HG03135 (cell line): ENCODE measurements at regions not wholly inside any gene's neighbourhood (a gene's known extent, or its start where the extent isn't known, plus 50 kb on each side); places are given as distances from the start of the nearest gene placed in this dataset.

ENCODE experiments used
- ATAC-seq: cut with Tn5 transposase; IDR thresholded peaks from one replicate; pipeline ENCODE4 v1.9.1; 2021; ENCODE audit warnings: mild to moderate bottlenecking, moderate library complexity; ENCODE audit not compliant: unreplicated experiment

DNA sequence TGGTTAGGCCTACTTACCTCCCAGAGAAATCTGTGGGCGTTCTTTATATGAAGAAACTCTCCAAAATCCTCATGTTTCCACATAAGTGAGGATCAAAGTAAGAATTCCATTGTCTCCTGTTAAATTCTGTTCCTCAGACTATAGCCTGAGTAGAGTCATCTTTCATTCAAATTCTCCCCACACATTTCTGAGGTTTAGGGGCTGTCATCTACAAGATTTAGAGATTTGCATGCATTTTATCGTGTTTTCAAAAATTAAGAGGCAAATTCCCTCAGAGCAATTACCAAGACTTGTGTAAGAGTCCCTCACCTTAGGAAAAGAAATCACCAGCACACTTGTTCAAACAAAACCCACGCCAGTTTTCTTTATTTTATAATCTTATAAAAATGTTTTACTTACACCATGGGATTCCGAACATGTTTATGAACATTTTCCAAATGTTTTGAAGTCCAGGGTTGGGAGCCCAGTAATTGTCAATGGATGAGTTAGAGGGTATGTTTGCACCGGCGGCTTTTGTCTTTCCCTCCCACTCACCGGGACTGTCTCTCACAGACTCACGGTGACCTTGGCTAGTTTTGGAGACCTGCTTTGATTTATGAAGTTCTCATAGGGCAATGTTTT, 367.6 kb downstream of the ENC1 start:
- no peak for ATAC-seq

DNA sequence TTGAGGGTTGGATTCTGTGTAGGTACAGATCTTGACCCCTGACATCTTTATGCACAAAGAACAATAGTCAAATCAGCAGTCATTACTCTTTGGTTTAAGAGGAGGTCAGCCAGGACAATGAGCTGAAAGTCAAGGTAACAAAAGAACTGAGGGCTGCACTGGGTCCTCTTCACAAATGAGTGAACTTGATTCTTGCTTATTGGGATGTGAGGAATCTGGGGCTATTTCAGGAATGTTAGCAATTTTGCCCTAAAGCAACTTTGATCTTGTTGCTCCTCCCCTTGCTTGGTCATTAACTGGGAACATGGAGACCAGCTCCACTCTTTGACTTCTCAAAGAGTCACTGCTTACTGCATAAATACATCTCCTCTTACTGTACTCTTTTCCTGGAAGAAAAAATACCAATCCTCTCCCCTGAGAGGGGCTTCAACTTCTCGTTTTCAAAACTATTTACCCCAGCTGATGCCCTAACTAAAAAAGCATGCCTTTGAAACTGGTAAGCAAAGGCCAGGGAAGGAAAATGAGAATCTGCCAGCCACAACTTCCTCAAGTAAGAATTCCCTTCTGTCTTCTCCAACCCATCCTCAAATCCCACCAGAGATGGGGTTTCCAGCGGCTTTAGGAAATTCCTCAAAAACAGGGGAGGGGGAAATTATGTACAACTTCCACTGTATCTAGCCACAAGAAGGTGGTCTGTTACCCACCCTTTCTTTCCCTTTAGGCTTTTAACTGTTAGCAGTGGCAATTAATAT, 368.3 kb downstream of the ENC1 start:
- no peak for ATAC-seq

DNA sequence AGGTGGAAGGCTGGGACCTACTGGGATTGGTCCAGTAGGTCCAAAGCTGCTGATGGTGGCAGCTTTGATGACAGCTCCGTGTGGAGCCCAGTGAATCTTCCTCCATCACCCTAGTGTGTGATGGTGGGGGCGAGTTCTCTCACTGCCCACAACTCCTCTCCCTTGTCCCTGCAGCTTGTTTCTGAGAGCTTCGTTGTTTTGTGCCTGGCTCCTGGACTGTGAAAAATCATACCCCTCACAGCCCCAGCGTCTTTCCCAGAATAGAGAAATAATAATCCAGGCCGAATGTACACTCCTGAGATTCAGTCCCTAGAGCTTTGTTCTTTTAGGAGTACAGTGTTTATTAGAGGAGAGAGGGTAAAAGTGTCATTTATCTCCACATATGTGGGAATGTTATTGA, 372.2 kb downstream of the ENC1 start:
- ATAC-seq, result no peak

DNA sequence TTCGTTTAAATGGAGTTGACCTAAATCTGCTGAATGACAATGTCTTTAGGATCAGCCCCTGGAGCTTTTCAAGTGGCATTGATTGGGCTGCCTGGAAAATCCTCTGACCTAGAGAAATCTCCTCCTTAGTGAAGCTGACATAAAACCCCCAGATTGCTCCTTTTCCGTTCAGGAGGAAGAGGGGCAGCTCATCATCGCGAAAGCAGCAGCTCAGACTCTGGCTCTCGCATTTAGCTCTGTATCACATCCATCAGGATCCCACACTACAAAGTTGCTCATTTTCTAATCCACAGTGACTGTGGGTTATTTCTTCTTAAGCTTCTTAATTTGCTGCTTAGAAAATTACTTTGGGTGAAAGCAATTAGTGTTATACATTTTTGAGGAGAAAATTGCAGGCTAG, 373.7 kb downstream of the ENC1 start:
- no peak for ATAC-seq

DNA sequence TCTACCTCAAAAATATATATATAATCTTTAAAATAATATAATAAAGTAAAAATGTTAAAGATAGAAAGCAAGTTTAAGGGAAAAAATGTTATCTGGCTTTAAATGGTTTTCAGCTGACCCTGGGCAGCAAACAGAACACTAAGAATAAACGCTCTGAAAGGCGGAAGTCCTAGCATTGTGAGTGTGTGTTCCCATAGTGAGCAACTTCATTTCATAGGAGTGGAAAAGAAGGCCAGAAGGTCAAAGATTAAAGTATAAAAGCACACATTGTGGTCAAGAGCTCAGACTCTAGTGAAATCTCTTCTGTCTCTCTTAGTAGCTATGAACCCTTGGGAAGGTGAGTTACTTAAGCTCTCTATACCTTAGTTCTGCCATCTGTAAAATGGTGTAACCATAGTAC, 374.4 kb downstream of the ENC1 start:
- no peak for ATAC-seq

DNA sequence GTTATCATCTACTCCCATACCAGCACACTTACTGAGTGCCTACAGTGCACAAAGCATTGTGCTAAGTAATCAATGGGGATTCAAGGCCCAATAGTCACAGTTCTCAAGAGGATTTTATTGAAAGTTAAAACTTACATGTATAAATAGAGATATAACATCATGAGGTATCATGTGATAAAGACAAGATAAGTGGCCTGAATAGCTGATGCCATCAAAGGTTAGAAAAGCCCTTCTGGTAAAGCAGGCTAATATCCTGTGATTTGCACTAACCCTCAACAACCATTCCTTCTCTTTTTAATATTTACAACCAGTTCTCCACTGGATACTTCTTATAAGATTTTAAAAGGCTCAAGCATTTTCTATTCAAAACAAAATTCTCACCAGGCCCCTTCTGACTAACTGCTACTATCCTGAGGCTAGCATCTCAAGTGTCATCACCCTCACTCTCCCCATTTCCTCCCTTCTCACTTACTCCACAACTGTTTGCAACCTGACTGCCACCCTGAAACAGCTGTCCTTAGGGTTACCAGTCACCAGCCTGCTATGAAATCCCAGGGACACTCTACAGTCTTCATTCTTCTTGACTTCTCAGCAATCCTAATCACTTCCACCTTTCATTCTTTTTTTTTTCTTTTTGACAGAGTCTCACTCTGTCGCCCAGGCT, 377.9 kb downstream of the ENC1 start:
- ATAC-seq, result no peak

DNA sequence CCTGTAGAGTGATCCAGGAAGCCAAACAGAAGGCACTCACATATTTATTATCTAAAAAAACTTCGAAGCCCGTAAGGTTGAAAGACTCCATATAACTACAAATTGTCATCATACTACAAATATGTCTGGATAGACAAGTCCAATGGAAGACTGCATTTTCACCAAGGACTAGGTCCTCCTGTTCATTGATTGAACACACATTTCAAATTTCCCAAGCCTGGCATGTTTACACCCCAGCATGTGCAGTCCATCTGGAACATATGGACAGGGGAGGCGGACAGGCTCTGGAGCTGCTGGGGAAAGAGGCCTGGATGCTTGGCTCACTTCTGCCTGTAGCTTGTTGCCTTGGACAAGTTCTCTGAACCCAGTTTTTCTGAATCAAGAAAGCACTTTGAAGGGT, 378.7 kb downstream of the ENC1 start:
- no peak for ATAC-seq

DNA sequence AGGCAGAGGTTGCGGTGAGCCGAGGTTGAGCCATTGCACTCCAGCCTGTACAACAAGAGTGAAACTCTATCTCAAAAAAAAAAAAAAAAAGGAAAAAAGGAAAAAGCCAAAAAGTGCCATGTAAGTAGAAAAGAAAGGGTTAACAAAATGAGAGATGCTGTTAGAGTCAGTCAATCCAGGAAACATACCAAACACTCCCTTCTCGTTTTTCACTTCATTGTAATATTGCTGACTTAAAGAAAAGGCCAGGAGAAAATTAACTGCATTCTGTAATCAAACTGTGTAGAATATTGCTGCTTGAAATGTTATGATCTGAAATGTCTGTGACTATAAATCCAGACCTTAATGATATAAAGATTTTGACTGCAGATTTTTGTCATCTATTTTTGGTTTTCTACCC, 379.1 kb downstream of the ENC1 start:
- no peak for ATAC-seq

DNA sequence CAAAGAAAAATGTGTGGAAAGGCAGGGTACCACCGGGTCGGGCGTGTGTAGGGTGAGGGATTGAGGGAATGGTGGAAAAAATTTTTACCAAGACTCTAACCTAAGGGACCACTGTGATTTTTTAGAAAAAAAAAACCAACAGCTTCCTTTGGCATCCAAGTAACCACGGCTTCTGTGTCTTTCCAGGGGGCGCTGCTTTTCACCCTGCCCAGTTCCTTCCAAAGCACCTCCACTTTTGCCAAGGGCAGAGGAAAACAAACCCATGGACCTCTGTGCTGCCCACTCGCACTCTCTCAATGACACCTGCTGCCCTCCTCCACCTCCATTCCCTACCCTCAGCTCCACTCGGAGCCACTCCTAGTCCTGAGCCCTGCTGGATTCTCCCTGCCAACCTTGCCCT, 381.0 kb downstream of the ENC1 start:
- ATAC-seq, result no peak

DNA sequence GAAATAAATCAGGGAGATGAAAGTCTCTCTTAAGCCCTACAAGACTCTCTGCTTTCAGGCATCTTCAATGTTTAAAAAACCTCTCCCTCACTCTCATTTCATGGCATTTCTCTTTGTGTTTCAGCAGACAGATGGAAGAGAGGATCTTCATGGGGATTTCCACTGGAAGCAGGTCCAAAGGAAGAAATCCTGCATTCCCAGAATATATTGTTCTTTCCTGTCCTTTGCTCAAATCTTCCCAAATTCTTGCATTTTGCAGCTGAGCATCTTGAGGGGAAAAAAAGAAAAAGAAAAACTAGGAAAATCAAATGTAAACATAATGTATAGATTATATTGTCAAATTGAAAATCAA, 382.2 kb downstream of the ENC1 start:
- no peak for ATAC-seq

DNA sequence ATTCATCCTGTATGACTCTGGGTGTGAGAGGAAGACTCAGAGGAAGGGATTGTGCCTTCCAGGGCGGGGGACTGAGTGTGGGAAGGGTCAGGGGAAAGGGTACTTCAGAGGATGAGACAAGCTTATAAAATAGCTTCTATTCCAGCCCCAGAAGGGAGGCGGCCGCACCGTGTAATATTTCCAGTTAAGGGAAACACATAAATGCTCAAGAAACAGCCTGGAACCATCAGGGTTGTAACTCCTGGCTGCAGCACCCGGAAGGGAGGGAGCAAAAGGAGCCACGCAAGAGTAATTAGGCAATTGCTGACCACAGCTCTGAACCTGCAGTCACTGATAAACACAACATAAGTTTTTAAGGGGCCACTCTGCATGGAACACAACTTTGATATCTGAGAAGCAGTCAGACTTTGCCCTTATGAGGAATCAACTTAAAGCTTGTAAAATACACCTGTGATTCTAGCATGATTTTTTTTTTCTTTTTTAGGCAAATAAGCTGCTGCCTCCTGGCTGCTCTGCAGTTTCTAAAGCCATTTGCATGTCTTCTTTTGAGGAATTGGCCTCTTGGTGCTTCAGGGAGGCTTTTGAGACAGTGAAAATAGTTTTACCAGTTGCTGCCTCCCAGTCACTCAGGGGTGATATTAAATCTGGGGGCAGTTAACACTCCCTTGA, 382.7 kb downstream of the ENC1 start:
- no peak for ATAC-seq

DNA sequence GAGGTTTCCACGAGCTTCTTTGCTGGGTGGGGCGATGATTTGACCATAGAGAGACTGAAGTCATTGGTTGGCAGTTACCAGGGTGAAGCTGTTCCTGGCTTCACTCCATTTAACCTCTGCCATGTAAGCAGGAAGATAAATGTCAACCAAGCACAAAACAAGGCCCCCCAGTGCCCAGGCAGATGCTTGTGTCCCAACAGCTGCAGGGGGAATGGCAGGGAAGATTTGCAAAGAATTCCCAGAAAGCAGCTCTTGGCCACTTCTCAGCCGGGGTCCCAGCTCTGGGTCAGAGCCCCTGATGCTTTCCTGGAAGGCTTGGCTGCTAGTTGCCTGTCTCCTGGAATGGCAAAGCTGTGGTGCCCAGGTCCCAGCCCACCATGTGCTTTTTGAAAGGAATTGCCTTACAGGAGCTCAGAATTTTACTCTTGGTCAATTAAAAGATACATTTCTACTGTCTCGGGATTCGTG, 383.4 kb downstream of the ENC1 start:
- no peak for ATAC-seq

DNA sequence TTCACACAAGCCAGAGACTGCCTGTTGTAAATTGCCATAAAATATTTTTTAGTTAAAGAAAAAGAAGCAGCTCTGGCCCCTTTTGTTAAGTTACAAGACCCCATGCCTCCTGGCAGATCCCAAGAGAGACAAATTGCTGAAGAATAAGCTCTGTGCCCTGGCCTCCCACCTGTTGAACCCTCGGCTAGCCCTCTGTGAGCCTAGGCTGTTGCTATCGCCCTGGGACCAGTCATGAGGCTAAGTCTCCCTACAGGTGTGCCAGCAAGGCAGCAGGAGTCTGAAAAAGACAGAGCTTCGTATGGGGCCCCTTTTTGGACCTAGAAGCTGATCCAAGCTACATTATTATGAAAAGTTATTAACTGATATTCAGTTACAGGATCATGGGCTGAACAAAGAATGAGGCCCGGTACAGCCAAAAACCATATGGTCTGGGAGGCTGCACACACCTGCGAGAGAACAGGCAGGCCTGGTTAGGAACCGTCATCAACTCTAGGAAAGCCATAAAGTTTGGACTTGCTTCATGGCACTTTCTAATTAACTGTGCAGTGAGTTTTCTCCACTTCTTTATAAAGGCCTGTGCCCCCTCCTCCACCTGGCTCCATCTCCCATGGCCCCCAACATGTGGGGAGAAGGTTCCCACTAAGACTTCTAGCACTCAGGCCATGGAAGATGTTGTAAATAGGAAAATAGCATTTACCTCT, 384.7 kb downstream of the ENC1 start:
- ATAC-seq, result no peak

DNA sequence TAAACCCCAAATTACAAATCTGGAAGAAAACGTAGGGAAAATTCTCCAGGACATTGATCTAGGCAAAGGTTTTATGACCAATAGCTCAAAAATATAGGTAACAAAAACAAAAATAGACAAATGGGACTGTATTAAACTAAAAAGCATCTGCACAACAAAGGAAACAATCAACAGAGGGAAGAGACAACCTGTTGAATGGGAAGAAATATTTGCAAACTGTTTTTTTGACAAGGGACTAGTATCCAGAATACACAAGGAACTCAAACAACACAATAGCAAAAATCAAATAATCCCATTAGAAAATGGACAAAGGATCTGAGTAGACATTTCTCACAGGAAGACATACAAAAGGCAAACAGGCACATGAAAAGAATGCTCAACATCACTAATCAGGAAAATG, 386.3 kb downstream of the ENC1 start:
- no peak for ATAC-seq

DNA sequence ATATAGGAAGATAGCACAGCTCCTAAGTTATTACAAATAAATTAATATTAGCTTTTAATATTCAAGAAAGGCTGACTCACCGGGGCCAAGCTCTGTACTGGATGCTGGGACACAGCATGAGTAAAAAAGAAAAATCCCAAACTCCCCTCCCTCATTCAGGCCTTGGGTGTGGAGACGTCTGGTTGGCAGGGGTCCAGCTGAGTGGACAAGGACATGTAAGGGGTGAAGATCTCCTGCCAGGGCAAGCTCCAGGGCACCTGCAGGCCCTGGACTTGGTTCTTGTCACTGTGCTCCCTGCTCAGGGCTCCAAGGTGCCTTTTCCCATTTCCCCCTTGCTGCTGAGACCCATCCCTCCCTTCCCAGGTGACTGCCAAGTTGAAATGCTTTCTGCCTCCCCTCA, 388.5 kb downstream of the ENC1 start:
- ATAC-seq, result no peak

DNA sequence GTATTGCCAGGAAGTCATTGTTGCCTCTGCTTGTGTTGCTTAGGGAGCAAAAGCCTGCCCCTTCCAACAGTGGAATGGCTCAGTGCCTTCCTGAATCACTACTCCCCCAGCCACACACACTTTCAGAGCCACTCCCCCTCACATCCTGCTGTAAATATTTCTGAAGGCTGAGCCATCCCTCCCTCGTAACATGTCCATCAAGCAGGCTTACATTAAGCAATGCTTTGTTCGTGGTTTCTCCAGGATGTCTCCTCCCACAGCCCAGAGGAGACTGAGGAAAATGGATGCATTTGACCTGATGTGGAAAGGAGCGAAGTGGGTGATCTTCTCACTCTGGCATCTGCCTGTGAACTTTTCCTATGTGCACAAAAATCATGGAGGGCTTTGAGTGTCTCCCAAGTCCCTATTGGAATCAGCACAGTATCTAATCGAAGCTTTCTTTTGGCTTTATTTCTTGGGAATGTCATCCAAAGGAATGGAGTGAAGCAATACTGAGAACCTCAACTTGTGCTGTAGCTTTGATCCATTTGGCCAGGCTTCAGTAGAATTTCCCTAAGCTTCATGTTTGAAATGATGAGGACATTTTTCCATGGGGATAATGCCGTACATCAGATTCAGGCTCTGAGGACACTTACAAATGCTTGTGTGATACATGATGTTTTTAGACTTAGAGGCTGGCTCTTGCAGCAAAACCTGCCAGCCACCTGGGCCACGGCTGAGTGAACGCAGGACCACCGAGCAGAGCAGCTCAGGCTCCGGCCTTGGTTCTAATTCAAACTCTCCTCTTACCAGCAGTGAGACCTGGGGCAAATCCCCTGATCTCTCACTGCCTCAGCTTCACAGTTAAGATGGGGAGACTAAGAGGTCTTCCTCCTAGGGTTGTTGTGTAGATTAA, 389.1 kb downstream of the ENC1 start:
- no peak for ATAC-seq

DNA sequence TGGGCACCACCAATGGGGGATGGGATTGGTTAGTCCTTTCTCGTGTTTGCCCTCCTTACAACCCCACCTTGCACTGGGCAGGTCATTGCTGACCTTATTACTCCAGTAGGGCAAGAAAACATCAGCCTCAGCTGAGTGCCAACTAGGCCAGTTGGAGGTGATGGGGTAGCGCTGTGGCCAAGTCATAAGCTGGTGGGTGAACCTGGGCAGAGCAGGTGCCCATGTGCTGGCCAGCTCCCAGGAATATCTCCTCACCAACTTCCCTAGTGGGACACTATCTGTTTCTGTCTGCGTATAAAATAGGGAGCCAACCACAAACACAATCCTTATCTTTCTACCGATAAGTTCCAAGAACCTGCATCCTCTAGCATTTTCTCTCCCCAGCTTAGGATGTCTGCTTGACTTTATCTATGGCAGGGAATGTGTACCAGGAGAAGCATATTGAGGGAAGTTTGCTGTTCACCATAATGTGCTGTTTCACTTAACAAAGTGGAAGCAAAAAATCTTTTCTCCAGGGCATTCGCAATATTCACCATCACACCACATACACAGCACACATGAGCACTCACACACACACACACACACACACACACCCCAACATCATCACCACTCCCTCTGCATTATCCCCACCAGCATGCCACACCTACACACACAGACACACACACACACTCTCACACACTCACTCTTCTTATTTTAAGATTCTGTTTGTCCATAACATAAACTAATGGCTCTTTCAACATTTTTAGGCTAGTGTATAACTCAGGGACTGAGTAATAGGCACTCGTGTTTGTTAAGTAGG, 390.0 kb downstream of the ENC1 start:
- no peak for ATAC-seq

DNA sequence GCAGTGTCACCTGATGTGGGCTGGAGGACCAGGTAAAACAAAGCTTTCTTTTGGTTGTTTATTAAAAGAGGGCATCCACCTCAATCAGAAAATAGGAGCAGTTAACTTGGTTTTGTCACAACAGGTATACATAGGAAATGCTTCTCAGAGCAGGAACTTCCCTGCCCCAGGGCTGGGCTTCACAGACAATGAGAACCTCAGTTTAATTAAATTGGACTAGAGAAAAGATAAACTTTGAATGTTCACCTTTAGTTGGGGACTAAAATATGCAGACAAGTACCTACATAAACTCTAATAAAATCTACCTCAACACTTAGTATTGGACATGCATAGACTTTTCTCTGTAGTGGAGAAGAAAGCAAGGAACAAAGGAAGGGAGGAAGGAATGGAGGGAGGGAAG, 392.0 kb downstream of the ENC1 start:
- ATAC-seq, result no peak

DNA sequence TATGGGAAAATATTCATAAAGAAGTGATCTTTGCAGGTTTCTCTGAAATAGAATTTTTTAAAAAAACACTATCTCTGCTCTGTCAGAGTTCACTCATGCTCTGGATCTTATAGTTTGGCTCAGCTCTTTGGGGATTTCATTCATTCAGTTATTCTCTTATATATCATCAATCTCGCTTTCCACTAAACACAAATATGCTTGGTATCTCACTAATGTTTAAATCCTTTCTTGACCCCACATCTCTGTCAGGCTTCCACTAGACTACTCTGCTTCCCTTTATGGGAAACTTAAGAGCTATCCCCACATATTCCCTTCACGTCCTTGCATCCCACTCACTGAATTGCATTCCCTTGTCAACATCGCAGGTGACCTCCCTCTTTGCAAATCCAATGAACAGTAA, 396.1 kb downstream of the ENC1 start:
- ATAC-seq, result no peak
